Fibroblast of skin of left biceps (primary cell): ENCODE measurements at regions not wholly inside any gene's neighbourhood (a gene's known extent, or its start where the extent isn't known, plus 50 kb on each side); places are given as distances from the start of the nearest gene placed in this dataset.
"Not testable (repeated sequence)": the region's sequence is repeated elsewhere in the genome, so short reads cannot be mapped to it uniquely, and the experiment has no call there.

Experiments used
- DNase-seq, 2 experiments: peaks; one replicate each; pipeline ENCODE4 v3.0.0-alpha.2; 2013; ENCODE audit warnings: low read depth in 2 of 2

GRCh38 chr1:195697130-195697529 lies 911.1 kb downstream of the KCNT2 start:
- DNase-seq, result no peak

GRCh38 chr1:195686764-195687163 lies 921.5 kb downstream of the KCNT2 start:
- DNase-seq, result no peak

GRCh38 chr1:195664628-195665027 lies 943.6 kb downstream of the KCNT2 start:
- DNase-seq, result peak in 1 of 2 experiments; percentile 5

DNA sequence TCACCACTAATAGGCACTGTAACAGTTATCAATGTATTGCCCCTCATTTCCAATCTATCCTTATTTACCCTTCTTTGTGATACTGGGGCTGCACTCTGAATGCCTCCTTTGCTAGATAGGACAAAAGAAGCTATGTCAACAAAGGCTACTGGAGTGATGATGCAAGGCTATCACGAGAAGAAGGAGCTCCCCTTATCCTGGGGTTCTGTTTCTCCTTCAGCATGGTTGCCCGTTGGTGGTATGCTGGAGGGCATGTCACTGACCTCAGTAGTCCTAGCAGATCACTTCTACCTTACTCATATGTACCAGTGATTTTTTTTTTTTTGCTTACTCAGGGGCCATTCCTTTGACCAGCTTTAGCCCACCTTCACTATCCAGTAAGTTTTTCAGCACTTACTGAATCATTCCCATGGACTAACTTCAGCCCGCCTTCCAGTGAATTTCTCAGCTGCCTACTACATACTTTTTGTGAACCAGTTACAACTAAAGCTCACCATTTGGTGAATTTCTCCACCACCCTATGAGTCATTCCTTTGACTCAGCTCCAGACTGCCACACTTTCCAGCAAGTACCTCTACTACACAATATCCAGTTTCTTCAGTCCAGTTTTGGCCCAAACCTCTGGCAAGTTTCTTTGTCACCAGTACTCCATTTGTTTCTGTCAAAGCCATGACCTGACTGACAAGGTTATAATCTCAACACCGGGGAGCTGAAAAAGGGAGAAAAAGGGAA lies 944.5 kb downstream of the KCNT2 start:
- DNase-seq, result peak; percentile 33 to 36

DNA sequence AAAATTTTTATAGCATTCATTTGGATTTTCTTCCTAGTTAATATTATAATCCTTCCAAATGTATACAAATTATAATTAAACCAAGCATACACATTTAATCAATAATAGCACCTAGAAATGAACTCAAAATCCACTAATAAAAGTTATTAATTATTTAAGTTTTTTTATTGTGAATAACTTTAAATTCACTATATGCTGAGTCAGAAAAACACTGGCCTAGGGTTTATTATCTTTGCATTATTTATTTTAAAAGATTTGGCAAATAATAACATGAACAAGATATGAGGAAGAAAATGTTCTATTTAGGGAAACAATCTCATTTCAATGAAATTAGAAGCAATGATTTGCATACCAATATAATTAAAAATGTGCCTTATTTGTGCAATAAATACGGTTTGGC lies 951.5 kb downstream of the KCNT2 start:
- DNase-seq, result no peak

DNA sequence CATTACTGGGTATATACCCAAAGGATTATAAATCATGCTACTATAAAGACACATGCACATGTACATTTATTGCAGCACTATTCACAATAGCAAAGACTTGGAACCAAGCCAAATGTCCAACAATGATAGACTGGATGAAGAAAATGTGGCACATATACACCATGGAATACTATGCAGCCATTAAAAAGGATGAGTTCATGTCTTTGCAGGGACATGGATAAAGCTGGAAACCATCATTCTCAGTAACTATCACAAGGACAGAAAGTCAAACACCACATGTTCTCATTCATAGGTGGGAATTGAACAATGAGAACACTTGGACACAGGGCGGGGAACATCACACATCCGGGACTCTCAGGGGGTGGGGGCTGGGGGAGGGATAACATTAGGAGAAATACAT lies 959.4 kb downstream of the KCNT2 start:
- DNase-seq, result not testable (repeated sequence)

DNA sequence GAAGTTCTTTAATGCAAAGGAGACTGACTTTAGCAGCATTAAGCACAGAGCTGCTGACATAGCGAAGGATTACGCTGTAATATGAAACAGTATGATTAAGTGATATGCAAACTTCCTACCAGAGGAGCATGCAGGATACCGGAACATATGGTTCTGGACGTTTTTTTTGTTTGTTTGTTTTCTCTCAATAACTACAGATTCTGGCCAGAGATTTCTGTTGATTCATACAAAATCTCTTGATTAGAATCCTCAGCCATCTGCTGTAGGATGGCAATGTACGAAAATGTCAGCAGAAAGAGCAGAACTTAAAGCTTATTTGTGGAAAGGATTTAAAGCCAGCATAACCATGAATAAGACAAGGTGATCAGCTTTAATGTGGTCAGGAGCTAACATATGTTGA lies 970.7 kb downstream of the KCNT2 start:
- no peak for DNase-seq

DNA sequence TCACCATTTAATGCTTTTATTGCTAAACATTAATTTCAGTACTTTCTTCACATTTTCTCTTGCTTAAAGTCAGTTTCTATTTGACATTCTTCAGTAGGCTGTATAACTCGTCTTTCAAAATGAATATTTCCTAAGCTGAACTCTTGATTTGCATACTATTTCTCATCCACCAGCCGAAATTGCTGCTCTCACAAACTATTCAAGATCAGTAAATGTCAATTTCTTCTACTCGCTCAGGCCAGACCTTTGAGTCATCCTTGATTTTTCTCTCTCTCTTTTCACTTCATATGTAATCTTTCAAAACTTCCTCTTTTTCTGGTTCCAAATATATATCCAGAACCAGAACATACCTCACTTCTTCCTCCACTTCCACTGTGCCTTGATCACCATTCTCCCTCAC lies 990.0 kb downstream of the KCNT2 start:
- DNase-seq, result no peak

DNA sequence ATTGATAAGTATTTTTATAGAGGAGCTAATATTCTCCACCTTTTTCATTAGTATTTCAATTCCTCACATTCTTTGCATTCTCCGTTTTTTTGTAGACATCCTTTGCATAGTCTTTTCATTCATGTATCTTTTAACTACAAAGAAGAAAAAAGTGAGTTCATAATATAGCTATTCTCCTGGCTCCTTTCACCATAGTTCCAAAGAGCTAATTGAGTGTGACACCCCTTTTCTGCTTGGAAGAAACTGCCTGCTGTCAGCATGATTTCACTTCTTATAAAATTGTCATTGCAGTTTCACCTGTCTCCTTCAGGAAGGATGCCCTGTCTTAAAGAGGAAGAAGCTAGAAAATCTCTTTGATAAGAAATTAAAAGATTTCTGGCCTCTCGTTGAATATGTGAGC lies 991.1 kb downstream of the KCNT2 start:
- DNase-seq, result no peak

DNA sequence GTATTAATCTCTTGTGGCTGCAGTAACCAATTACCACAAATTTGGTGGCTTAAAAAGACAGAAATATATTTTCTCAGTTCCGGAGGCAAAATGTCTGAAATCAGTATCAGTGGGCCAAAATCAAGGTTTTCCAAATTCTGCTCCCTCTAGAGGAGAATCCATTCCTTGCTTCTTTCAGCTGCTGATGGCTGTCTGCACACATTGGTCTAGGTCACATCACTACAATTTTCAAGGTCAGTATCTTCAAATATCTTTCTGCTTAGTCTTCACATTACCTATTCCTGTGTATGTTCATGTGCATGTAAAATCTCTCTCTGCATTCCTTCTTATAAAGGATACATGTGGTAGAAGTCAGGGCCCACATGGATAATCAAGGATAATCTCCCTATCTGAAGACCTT lies 999.4 kb downstream of the KCNT2 start:
- DNase-seq, result no peak

DNA sequence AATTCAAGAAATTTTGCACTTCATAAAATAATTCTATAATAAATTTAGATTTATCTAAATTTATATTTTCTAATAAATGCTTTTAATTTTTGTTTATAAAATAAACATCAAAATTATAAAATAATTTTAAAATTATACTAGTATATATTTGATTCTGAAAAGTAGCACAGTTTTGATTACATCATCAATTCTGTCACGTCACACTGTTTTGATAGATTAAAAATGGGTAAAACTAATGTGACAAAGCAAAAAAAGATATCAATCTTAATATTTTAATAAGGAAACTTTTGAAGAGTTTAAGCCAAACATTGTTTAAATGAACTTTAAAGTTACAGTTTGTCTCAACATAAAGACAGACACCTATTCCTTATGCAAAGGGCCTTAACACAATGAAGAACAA lies 1001.8 kb downstream of the KCNT2 start:
- no peak for DNase-seq

- DNase-seq, result peak; percentile 75 to 80
Measured at GRCh38 chr1:195604287-195604686, 1004.0 kb downstream of the KCNT2 start.

- DNase-seq, result no peak
Measured at GRCh38 chr1:195597891-195598290, 1010.3 kb downstream of the KCNT2 start.

- no peak for DNase-seq
Measured at GRCh38 chr1:195594773-195595172, 1013.5 kb downstream of the KCNT2 start.

- DNase-seq, result no peak
Measured at GRCh38 chr1:195594322-195594721, 1013.9 kb downstream of the KCNT2 start.

- DNase-seq, result peak; percentile 87 to 91
Measured at GRCh38 chr1:195591917-195592672, 1016.1 kb downstream of the KCNT2 start.

DNA sequence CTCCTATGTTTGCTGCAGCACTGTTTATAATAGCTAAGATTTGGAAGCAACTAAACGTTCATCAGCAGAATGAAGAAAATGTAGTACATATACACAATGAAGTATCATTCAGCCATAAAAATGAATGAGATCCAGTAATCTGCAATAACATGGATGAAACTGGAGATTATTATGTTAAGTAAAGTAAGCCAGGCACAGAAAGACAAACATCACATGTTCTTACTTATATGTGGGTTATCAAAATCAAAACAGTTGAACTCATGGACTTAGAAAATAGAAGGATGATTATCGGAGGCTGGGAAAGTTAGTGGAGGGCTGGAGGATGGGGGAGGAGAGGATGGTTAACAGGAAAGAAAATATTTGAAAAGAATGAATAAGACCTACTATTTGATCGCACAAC lies 1017.6 kb downstream of the KCNT2 start:
- no peak for DNase-seq

- no peak for DNase-seq
Measured at GRCh38 chr1:195584870-195585624, 1023.2 kb downstream of the KCNT2 start.

GRCh38 chr1:195580988-195581387 lies 1027.3 kb downstream of the KCNT2 start:
- no peak for DNase-seq

- no peak for DNase-seq
Measured at GRCh38 chr1:195577748-195578147, 1030.5 kb downstream of the KCNT2 start.

DNA sequence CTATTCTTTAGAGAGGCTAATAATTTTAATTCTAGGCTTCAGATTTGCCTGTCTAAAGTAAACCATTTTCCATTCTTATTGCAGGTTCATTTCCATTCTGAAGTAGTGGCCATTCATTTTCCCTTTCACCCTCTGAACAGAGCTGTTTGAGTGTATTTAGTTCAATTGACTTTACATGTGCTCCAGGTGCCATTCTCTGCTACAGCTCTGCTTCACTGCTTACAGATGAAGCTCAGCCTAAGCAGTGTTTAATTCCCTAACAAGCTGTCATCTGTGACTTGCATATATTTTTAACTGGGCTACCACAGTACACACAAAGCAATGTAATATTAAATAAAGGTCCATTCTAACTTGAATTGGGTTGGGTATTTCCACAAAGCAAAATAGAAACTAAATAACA lies 1031.6 kb downstream of the KCNT2 start:
- no peak for DNase-seq

DNA sequence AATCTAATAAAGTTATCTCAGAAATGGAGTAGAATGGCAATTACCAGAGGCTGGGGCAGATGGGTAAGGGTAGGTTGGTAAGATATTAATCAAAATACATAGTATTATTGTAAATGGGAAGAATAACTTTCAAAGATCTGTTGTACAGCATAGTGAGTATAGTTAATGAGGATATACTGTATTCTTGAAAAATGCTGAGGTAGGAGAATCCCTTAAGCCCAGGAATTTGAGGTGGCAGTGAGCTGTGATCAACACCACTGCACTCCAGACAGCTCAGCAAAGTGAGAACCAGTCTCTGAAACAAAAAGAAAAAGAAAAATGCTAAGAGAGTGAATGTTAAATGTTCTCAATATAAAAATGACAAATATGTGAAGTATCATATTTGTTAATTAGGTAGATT lies 1033.7 kb downstream of the KCNT2 start:
- DNase-seq, result no peak

- DNase-seq, result no peak
Measured at GRCh38 chr1:195569934-195570333, 1038.3 kb downstream of the KCNT2 start.
